Activated CD4-positive, alpha-beta T cell treated with anti-CD3 and anti-CD28 coated beads, Interleukin-2, amount 50 U/mL, for 16 hours (primary cell): ENCODE measurements at regions not wholly inside any gene's neighbourhood (a gene's known extent, or its start where the extent isn't known, plus 50 kb on each side); places are given as distances from the start of the nearest gene placed in this dataset.
"Not testable (repeated sequence)": the region's sequence is repeated elsewhere in the genome, so short reads cannot be mapped to it uniquely, and the experiment has no call there.

Experiments
- DNase-seq: peaks from one replicate; pipeline ENCODE4 v3.0.0-alpha.2; 2020

- not testable (repeated sequence) for DNase-seq
Measured at GRCh38 chr1:224028802-224029201, 85.1 kb upstream of the FBXO28 start.

- DNase-seq: not testable (repeated sequence)
Measured at GRCh38 chr1:224023122-224023521, 90.8 kb upstream of the FBXO28 start.

DNA sequence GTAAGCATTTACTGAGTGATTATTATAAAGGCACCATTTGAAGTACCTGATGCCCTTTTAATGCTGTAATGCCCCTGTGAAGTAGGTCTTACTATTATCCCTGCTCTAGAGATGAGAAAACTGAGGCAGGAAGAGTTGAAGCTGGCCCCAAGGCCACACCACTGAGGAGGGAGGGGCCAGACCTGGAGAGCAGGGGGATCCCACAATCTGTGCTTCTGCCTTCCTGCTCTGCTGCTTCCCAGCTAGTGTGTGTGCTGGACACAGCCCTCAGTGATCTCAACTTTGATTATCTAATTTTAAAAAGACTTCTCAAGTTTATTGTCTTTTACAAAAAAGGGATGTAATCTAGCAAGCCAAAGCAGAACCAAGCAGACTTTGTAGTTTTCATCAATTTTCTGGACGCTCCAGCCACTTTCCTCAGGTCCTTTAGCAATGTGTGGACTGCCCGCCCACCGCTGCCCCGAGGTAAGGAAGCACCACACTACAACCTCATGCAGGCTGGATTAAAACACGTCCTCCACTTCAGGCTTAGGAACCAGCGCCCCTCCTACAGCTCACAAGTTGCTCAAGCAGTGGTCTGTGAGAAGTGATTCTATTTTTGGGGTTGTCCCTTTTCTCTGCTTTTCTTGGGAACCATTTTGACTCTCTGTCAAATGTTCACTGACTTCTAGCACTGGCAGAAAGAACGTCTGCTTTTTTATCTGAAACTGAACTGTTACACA lies 91.5 kb upstream of the FBXO28 start:
- DNase-seq: not testable (repeated sequence)

DNA sequence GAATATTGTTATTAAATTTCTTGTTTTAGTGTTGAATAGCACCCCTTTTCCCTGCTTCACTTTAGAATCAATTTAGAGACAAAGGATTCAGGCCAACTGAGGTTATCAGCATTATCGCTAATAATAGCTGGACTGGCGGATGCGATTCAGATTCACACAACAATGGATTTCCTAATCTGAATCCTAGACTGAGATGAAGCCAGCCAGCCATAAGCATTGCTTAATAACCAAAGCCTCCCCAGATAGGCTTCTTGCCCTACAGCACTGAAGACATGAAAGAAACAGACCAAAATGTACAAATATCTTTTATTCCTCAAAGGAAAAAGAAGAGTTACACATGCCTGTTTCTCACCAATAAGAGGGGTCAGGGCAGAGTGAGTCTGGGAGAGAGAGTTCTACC lies 94.0 kb upstream of the FBXO28 start:
- not testable (repeated sequence) for DNase-seq

- DNase-seq: not testable (repeated sequence)
Measured at GRCh38 chr1:224015782-224016181, 98.1 kb upstream of the FBXO28 start.

DNA sequence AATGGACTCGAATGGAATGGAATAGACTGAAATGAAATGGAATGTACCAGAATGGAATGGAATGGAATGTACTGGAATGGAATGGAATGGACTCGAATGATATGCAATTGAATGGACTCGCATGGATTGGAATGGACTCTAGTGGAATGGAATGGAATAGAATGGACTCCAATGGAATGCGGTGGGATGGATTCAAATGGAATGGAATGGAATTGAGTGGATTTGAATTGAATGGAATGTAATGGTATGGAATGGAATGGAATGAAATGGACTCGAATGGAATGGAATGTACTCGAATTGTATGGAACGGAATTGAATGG lies 99.6 kb upstream of the FBXO28 start:
- no peak for DNase-seq

GRCh38 chr1:224013626-224014329 lies 100.1 kb upstream of the FBXO28 start:
- DNase-seq: not testable (repeated sequence)

DNA sequence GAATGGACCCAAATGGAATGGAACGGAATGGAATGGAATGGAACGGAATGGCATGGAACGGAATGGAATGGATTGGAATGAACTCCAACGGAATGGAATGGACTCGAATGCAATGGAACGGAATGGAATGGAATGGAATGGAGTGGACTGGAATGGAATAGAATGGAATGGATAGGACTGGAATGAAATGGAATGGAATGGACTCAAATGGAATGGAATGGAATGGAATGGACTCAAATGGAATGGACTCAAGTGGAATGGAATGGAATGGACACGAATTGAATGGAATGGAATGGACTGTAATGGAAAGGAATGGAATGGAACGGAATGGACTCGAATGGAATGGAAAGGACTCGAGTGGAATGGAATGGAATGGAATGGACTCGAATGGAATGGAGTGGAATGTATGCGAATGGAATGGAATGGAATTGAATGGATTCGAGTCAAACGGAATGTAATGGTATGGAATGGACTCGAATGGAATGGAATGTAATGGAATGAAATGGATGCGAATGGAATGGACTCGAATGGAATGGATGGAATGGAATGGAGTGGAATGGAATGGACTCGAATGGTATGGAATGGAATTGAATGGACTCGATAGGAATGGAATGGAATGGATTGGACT lies 101.0 kb upstream of the FBXO28 start:
- DNase-seq: not testable (repeated sequence)

DNA sequence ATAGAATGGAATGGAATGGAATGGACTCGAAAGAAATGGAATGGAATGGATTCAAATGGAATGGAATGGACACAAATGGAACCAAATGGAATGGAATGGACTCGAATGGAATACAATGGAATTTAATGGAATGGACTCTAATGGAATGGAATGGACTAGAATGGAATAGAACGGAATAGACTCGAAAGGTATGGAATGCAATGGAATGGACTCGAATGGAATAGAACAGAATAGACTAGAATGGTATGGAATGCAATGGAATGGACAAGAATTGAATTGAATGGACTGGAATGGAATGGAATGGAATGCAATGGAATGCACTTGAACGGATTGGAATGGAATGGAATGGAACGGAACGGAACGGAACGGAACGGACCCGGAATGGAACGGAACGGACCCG lies 101.7 kb upstream of the FBXO28 start:
- not testable (repeated sequence) for DNase-seq

GRCh38 chr1:224011751-224012150 lies 102.2 kb upstream of the FBXO28 start:
- not testable (repeated sequence) for DNase-seq

GRCh38 chr1:224011153-224011552 lies 102.8 kb upstream of the FBXO28 start:
- DNase-seq: not testable (repeated sequence)

DNA sequence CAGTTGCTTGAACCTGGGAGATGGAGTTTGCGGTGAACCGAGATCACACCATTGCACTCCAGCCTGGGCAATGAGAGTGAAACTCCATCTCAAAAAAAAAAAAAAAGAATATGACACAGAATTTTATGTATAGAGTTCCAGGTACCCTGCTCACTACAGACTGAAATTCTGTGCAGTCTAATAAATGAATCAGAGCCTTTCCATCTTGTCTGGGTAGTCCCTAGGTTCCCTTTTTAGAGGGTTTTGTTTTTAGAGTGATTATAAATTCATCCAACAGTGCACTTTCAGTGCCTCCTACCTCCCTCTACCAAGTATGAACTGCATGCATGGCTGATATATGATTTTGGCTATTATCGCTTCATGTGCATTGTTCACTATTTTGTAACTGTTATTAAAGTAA lies 107.9 kb upstream of the FBXO28 start:
- not testable (repeated sequence) for DNase-seq

GRCh38 chr1:224004552-224005315 lies 109.2 kb upstream of the FBXO28 start:
- peak; percentile 44 for DNase-seq

GRCh38 chr1:224003896-224004295 lies 110.0 kb upstream of the FBXO28 start:
- not testable (repeated sequence) for DNase-seq

GRCh38 chr1:224001757-224002156 lies 112.2 kb upstream of the FBXO28 start:
- DNase-seq: not testable (repeated sequence)

DNA sequence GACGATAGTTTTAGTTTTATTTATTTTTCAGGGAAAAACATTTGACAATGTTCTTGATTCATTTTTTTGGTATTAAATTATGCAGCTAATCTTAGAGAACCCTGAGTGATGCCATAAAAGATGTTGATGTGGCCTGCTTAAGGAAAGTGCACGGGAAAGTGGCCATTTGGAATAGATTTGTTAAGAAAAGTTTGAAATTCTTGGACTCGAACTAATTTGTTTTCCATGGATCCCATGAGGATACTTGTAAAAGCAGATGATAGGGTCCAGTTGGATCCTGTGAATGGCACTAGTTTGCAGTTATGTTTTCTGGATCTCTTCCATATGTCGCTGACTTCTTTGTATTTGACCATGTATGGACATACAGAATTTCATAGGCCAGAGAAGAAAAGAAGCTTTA lies 114.2 kb upstream of the FBXO28 start:
- DNase-seq: not testable (repeated sequence)

- DNase-seq: not testable (repeated sequence)
Measured at GRCh38 chr1:223998676-223999455, 115.0 kb upstream of the FBXO28 start.

DNA sequence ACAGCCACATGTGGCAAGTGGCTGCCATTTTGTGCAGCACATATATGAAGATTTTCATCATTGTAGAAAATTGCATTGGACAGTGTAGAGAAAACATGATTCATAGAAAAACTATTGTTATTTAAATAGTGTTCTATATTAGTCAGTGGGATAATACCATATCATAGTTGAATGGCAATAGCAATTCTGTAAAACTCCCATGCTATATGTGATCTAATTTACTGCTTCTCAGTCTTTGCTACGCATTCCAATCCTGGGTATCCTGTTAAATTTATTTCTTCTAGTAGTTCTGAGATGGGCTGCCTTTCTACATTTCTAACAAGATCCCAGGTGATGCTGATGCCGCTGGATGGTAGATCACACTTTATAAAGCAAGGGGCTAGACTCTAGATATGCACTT lies 117.5 kb upstream of the FBXO28 start:
- DNase-seq: not testable (repeated sequence)

DNA sequence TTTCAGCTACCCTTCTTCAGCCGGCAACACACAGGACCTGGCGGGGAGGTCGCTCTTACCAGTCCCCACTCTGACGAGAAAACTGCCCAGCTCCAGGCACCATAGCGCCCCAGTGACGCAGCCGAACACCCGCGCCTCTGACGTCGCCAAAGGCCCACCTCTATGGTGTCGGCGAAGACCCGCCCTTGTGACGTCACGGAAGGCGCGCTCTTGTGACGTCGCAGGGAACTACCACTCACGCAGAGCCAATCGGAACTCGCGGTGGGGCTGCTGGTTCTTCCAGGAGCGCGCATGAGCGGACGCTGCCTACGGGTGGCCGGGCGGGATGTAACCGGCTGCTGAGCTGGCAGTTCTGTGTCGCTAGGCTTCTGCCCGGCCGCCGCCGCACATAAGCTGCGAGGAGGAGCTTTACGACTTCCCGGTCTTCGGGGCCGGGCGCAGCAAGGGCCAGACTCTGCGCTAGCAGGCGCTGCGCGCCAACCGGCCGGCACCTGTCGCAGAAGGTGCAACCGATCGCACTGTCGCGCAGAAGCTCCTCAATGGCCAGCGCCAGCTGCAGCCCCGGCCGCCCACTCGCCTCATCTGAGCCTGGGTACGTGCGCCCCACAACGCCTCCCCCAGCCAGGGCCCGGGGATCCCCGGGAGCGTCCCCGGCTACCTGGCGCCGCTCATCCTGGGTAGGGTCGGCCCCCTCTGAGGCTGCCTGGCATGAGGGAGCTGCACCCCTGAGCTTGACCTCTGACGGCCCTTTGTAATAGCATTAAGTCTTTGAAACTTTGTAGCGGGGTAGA lies 121.3 kb upstream of the FBXO28 start:
- peak; percentile 100 for DNase-seq

- DNase-seq: not testable (repeated sequence)
Measured at GRCh38 chr1:223991297-223991857, 122.5 kb upstream of the FBXO28 start.

GRCh38 chr1:223961985-223962384 lies 116.2 kb upstream of the TP53BP2 start:
- not testable (repeated sequence) for DNase-seq
